H1 (cell line): ENCODE measurements at regions not wholly inside any gene's neighbourhood (a gene's known extent, or its start where the extent isn't known, plus 50 kb on each side); places are given as distances from the start of the nearest gene placed in this dataset.

Experiments used
- ASH2L ChIP-seq: fragments of 200-600, 300-600 bp; sonication (generic); IDR thresholded peaks from one replicate; pipeline ENCODE4 v1.7.1; 2017; ENCODE audit warnings: low read length
- BRCA1 ChIP-seq: IDR thresholded peaks from 2 replicates; pipeline ENCODE4 v1.6.1; 2012; ENCODE audit warnings: low read depth, low read length, improper control_type of control experiment
- CHD7 ChIP-seq: fragments of 300-600 bp; sonication (generic); IDR thresholded peaks from 2 replicates; pipeline ENCODE4 v1.7.1; 2012; ENCODE audit warnings: low read length, moderate library complexity, mild to moderate bottlenecking, inconsistent platforms; ENCODE audit not compliant: insufficient replicate concordance
- POLR2AphosphoS5 ChIP-seq: IDR thresholded peaks from 2 replicates; pipeline ENCODE4 v1.6.1; 2011; ENCODE audit warnings: low read depth, low read length
- RAD21 ChIP-seq, 2 experiments: IDR thresholded peaks in 1 of 2; conservative IDR thresholded peaks in 1 of 2; 2 replicates each; pipeline ENCODE4 v1.6.1; 2011; ENCODE audit warnings: low read depth in 2 of 2, low read length in 2 of 2, improper control_type of control experiment in 1 of 2, inconsistent platforms in 1 of 2, mild to moderate bottlenecking in 1 of 2, moderate library complexity in 1 of 2
- SAP30 ChIP-seq: fragments of 300-600 bp; sonication (generic); IDR thresholded peaks from 2 replicates; pipeline ENCODE4 v1.7.1; 2012; ENCODE audit warnings: low read length, moderate library complexity, mild to moderate bottlenecking, inconsistent platforms; ENCODE audit not compliant: insufficient read depth, insufficient replicate concordance
- SRF ChIP-seq: IDR thresholded peaks from 2 replicates; pipeline ENCODE4 v1.6.1; 2011; ENCODE audit warnings: mild to moderate bottlenecking, low read depth, low read length, moderate library complexity
- TBP ChIP-seq: IDR thresholded peaks from 2 replicates; pipeline ENCODE4 v1.6.1; 2011; ENCODE audit warnings: low read depth, low read length, improper control_type of control experiment
- TEAD4 ChIP-seq: IDR thresholded peaks from 2 replicates; pipeline ENCODE4 v1.6.1; 2012; ENCODE audit warnings: low read depth, low read length, inconsistent platforms, mixed read lengths

- no peak for TF ChIP-seq CHD7
- TF ChIP-seq SAP30, result no peak
- TF ChIP-seq SRF, result no peak
- TF ChIP-seq POLR2AphosphoS5, result no peak
- TF ChIP-seq RAD21 (IDR thresholded peaks at IDR 0.05 in 1 of 2, conservative IDR thresholded peaks at IDR 0.05 in 1 of 2; ENCODE audit: low read depth in 2 of 2, low read length in 2 of 2), result no peak
- TF ChIP-seq BRCA1, result no peak
- TF ChIP-seq ASH2L, result no peak
- no peak for TF ChIP-seq TEAD4
- TF ChIP-seq TBP, result no peak
- TF ChIP-seq, all 59 proteins: peak for 0
These were observed 208.1 kb downstream of the MTX2 start (continued) for GRCh38 chr2:176477336-176477735.
